Glomerular visceral epithelial cell (primary cell): ENCODE measurements at regions not wholly inside any gene's neighbourhood (a gene's known extent, or its start where the extent isn't known, plus 50 kb on each side); places are given as distances from the start of the nearest gene placed in this dataset.
A peak's percentile ranks its signal among the peaks of the same experiment; 100 is the strongest.

Experiments used
- DNase-seq: peaks from one replicate; pipeline ENCODE4 v3.0.0-alpha.2; 2016; ENCODE audit errors: extremely low spot score

DNA sequence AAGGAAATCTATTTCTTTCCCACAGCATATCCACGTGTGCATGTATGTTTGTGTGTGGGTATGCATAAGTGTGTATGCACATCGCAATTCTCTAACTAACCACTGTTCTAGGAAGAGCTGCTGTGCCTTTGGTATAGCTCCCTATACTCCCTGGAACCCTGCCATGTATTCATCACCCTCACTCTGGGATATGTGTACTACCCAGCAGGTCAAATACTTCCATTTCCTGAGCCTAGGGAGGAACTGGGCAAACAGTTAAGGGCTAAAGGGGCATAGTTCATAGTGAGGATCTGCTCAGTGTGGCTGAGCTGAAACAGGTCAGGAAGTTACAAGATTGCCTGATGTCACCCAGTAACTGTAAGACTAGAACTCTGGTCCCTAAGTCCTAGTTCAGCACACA, 260.4 kb downstream of the RPLP1 start:
- DNase-seq: no peak

DNA sequence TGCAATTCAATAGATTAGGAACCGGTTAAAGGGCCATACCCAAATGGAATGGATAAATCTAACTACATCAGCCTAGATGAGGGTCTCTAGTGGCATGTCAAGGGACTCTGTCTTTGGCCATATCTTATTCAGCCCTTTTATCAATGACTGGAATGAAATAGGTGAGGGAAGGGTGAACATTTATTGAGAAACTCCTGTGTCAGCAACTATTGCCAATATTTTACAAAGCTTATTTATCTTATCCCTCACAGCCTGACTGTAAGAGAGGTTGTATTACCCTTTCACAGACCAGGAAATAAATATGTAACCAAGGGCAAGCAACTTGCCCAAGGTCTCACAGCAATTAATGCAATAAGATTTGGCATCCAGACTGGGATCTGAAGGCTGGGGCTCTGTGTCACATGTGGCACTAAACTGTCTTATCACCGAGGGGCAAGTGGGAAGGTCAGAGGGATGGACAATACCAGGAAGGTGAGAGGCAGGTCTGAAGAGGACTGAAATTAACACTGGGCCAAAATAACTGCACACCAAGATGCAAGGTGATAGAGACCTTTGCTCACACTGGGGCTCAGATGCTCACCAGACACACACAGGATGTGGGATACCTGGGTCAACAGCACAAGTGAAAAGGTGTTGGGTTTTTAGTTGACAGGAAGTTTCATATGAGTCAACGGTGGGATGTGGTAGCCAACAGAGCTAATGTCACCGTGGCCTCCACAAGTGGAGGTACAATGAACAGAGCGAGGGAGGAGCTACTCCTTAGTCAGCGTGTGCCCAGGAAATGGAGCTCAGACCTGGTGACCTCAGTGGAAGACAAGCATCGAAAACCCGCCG, 261.3 kb downstream of the RPLP1 start:
- peak; percentile 18 for DNase-seq

DNA sequence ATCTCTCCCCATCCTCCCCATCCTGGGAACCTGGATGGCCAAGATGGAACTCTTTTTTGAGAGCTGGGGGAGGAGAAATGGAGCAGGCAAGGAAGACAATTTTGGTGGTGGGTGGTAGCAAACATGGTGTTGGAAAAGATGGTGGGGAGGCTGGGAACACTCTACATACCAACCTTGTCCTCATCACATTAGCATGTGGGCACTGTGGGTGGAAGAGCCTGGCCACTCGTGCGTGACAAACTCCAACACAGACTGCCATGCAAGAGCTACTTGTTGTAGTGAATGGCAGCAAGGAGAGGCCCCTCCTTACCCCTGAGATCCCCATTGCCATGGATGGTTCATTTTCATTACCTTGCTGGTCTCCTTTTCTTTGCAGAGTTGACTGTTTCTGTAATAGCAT, 262.6 kb downstream of the RPLP1 start:
- peak; percentile 37 for DNase-seq

DNA sequence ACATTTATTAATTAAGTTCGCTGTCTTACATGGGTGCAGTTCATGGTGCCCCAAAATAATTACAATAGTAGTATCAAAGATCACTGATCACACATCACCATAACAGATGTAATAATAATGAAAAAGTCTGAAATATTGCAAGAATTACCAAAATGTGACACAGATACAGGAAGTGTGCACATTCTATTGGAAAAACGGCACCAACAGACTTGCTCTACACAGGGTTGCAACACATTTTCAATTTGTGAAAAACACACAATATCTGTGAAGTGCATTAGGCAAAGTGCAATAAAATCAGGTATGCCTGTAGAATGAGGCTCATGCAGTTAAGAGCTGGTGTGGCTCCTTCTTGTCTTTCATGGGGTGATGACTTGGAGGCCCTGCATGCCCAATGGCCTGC, 265.8 kb downstream of the RPLP1 start:
- no peak for DNase-seq

DNA sequence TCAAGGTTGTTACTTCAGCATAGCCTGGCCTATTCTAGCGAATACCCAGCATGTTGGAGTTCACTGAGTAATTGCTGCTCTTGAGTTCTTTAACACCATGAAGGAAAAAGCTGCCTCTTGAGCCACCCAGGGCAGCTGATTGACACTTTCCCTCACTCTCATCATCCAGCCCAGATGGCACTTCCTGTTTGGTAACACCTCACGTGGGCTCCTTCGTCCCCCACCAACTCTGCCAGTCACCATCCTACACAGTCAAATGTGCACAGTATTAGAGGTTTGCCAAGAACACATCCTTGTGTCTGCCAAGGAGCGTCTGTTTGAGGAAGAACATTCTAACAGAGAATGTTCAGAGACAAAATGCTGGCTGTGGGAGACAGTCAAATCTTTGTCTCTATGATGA, 266.3 kb downstream of the RPLP1 start:
- DNase-seq: no peak

DNA sequence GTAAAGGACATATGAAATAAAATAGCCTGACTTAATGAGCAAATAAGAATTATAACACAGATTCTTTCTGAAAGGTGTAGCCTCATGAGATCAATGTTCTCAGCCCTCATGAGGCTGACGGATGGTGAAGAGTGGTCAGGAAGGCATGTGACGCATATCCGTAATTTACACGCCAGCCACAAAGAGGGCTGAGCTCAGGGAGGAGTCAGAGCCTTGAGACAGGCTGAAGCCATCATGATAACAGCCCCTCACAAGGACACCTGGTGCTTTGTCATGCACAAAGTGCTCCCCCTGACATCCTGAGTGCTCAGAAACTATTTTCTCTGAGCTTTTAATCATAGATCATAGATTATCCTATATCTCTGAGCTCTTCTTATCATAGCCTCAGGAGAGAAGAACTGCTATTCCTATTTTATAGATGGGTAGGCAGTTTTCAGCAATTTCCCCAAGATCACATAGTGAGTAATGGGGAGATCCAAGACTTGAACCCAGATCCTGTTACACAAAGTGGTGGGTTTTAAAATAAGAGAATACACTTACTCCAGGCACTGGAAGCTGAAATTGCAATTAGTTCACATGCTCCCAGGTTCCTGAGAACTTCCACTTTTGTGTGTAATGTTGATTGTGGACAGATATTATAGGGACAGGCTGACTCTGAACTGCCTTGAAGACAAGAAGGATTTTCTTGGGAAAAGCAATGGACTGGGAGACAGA, 267.1 kb downstream of the RPLP1 start:
- DNase-seq: no peak

DNA sequence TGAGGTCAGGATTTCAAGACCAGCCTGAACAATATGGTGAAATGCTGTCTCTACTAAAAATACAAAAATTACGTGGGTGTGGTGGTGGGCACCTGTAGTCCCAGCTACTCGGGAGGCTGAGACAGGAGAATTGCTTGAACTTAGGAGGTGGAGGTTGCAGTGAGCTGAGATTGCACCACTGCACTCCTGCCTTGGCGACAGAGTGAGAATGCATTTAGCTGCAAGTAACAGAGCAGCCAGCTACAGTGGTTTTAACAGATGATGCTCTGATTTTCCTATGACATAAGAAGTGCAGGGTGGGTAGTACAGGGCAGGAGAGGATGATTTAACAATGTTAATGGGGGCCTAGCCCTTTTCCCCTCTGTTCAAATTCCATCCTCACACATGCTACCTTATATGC, 267.9 kb downstream of the RPLP1 start:
- DNase-seq: no peak

DNA sequence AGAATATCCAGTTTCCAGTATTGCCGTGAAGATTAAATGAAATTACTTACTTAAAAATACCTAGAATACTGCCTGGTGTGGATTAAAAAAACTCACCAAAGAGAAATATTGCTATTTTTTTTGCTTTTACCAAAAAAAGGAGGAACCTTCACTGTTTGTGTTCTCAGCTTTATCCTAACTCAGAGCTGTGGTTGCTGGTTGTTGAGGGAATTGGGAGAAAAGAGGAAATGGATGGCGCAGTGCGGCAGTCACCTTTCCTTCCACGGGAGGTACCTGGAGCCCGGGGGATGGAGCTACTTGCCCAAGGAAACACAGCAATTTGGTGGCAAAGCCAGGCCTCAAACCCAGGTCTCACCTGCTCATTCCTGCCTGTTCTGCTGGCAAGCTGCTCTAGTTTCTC, 270.3 kb downstream of the RPLP1 start:
- no peak for DNase-seq

GRCh38 chr15:69723404-69724096, 270.9 kb downstream of the RPLP1 start:
- DNase-seq: no peak

- no peak for DNase-seq
Measured at GRCh38 chr15:69724333-69724732, 271.7 kb downstream of the RPLP1 start.

GRCh38 chr15:69725275-69725674, 272.7 kb downstream of the RPLP1 start:
- DNase-seq: no peak

GRCh38 chr15:69725957-69726356, 273.3 kb downstream of the RPLP1 start:
- DNase-seq: no peak

GRCh38 chr15:69727121-69727924, 274.7 kb downstream of the RPLP1 start:
- DNase-seq: no peak

DNA sequence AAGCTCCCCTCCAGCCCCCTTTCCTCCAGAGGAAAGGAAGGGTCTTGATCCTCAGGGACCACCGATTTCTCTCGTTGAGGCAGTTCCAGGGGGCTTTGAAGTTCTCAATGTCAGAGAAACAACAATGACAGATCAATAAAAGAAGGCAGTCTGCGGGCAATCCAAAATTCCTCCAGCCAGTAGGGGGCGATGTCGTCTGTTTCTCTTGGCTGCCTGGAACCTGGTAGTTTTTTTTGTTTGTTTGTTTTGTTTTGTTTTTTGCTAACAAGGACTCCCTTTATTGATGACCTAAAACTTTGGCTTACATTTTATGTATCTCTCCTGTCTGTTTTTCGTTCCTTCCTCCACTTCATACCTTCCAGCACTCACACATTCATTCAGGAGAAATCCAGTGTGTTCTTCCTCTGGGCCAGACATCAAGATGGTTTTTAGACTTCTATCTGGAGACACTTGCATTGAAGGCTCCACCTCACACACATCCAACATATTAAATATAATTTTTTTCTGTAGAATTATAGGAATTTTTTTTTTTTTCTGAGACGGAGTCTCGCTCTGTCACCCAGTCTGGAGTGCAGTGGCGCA, 276.6 kb downstream of the RPLP1 start:
- DNase-seq: peak; percentile 23

DNA sequence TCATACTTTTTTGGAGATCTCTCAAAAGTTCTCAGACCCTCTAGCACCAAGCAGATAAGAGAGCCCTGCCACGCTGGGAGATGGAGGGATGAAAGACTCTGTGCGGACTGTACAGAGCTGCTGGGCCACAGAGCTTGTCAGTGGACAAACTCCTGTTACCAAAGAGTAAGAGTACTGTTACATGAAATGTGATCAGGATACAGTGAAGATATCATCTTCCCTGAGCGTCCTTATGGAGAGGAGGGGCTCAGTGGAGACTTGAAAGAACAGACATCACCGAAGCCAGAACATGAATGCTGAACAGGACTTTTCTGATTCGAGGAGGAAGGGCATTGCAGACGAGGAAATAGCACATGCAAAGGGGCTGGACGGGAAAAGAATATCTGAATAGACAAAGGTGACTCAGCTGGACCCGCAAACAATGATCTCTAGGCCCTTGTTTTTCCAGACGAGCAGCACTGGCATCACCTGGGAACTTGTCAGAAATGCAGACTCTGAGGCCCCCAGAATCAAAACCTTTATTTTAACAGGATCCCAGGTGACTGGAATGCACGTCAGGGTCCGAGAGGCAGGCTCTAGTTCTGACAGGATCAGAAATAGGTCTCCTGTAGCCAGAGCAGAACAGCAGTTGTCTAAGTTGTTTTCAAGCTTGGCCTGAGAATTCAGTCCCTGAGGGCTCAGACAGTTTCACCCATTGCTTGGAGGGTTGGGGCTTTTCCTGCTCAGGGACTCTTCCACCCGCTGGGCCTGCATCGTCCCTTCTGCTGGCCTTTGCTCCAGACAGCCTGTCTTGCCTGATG, 277.9 kb downstream of the RPLP1 start:
- DNase-seq: no peak

DNA sequence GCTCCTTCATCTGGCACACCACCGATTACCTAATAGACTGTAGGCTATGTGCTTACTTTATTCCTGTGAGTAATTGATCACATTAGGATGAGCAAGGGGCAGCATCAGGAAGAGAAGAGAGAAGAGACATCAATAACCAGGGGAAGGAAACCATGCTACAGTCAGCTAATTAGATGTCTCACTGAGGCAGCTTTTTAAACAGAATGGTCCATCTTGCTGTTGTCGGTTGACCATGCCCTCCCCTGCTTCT, 278.4 kb downstream of the RPLP1 start:
- DNase-seq: no peak

- DNase-seq: no peak
Measured at GRCh38 chr15:69731581-69731980, 279.0 kb downstream of the RPLP1 start.

- DNase-seq: no peak
Measured at GRCh38 chr15:69732133-69732532, 279.5 kb downstream of the RPLP1 start.

DNA sequence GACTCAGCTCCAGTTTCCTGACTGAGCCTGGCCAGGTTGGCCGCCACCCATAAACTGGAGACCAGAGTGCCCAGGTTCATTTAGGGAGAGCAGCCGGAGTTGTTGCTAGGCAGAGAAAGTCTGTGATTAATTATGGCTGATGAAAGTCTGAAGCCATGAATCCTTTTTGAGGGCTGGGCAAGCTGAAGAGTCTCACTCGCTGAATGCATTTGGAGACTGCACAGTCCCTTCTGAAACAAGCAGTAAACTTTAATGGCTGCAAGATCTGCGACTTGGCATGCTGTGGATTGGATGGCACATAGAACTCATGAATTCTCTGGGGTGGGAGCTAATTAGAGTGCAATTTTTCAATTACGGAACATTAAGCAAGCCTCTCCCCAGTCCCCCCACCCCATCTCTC, 282.1 kb downstream of the RPLP1 start:
- no peak for DNase-seq

GRCh38 chr15:69735121-69735520, 282.5 kb downstream of the RPLP1 start:
- no peak for DNase-seq

DNA sequence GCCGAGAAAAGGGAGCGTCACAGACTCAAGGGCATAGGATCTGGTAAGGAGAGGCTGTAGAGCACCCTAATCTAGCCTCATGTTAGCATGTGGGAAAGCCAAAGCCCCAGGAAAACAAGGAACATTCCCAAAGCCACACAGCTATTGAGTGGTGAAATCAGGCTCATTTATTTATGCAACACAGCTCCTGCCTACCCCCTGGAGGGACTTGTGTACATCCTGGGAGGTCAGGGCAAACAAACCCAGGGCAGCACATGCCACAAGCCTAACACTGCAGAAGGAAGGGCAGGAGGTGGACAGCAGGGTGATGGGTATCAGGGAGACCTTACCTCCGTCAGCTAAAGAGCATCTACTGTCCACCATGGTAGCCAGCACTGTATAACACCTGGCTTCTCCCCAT, 283.5 kb downstream of the RPLP1 start:
- DNase-seq: no peak
